MM.1S (cell line): ENCODE measurements at regions not wholly inside any gene's neighbourhood (a gene's known extent, or its start where the extent isn't known, plus 50 kb on each side); places are given as distances from the start of the nearest gene placed in this dataset.

Experiments used
- DNase-seq: peaks from one replicate; pipeline ENCODE4 v3.0.0-alpha.2; 2015
- H2AFZ ChIP-seq: fragments of 300-600 bp; sonication (generic); 2 replicates; pipeline ENCODE4 v1.6.0; 2016; ENCODE audit warnings: antibody characterized with exemption, low read length
- H3F3A ChIP-seq: fragments of 300-600 bp; sonication (generic); 2 replicates; pipeline ENCODE4 v1.6.1; 2016; ENCODE audit warnings: mild to moderate bottlenecking, antibody characterized with exemption, low read length, moderate library complexity, mixed read lengths; ENCODE audit not compliant: insufficient read depth
- H3K27ac ChIP-seq: fragments of 300-600 bp; sonication (generic); 2 replicates; pipeline ENCODE4 v1.5.1; 2016; ENCODE audit warnings: mild to moderate bottlenecking, low read length
- H3K27me3 ChIP-seq: fragments of 300-600 bp; sonication (generic); replicated peaks from 2 replicates; pipeline ENCODE4 v1.6.0; 2016; ENCODE audit warnings: low read length; ENCODE audit not compliant: insufficient read depth
- H3K36me3 ChIP-seq: fragments of 300-600 bp; sonication (generic); replicated peaks from 2 replicates; pipeline ENCODE4 v1.6.1; 2016; ENCODE audit warnings: mild to moderate bottlenecking, low read length, mixed read lengths; ENCODE audit not compliant: insufficient read depth
- H3K4me1 ChIP-seq: fragments of 300-600 bp; sonication (generic); 2 replicates; pipeline ENCODE4 v1.6.1; 2016; ENCODE audit warnings: low read length, mixed read lengths
- H3K4me2 ChIP-seq: fragments of 300-600 bp; sonication (generic); 2 replicates; pipeline ENCODE4 v1.6.0; 2016; ENCODE audit warnings: low read depth, low read length
- H3K4me3 ChIP-seq: fragments of 300-600 bp; sonication (generic); 2 replicates; pipeline ENCODE4 v1.5.1; 2016; ENCODE audit warnings: low read length, mixed read lengths
- H3K79me2 ChIP-seq: fragments of 300-600 bp; sonication (generic); 2 replicates; pipeline ENCODE4 v1.6.1; 2016; ENCODE audit warnings: mixed run types, low read length, mixed read lengths
- H3K9ac ChIP-seq: fragments of 300-600 bp; sonication (generic); 2 replicates; pipeline ENCODE4 v1.6.1; 2016; ENCODE audit warnings: low read length, mixed read lengths
- H3K9me2 ChIP-seq: fragments of 300-600 bp; sonication (generic); replicated peaks from 2 replicates; pipeline ENCODE4 v1.6.1; 2016; ENCODE audit warnings: mild to moderate bottlenecking, low read length, mixed read lengths; ENCODE audit not compliant: insufficient read depth
- H3K9me3 ChIP-seq: fragments of 300-600 bp; sonication (generic); replicated peaks from 2 replicates; pipeline ENCODE4 v1.6.1; 2016; ENCODE audit warnings: mild to moderate bottlenecking, low read length, mixed read lengths; ENCODE audit not compliant: insufficient read depth
- H4K20me1 ChIP-seq: fragments of 300-600 bp; sonication (generic); 2 replicates; pipeline ENCODE4 v1.6.1; 2016; ENCODE audit warnings: mild to moderate bottlenecking, low read length, moderate library complexity, mixed read lengths; ENCODE audit not compliant: insufficient read depth
- CTCF ChIP-seq: fragments of 300-600 bp; sonication (generic); IDR thresholded peaks from 2 replicates; pipeline ENCODE4 v1.5.1; 2016; ENCODE audit warnings: antibody characterized with exemption, low read length, mixed read lengths
- EZH2 ChIP-seq: fragments of 300-600 bp; sonication (generic); optimal IDR thresholded peaks from 2 replicates; pipeline ENCODE3; 2017; ENCODE audit warnings: low read depth, mild to moderate bottlenecking, antibody characterized with exemption, low read length, mixed read lengths
- EZH2phosphoT487 ChIP-seq: fragments of 300-600 bp; sonication (generic); IDR thresholded peaks from 2 replicates; pipeline ENCODE4 v1.6.1; 2018; ENCODE audit warnings: antibody characterized with exemption, low read length

DNA sequence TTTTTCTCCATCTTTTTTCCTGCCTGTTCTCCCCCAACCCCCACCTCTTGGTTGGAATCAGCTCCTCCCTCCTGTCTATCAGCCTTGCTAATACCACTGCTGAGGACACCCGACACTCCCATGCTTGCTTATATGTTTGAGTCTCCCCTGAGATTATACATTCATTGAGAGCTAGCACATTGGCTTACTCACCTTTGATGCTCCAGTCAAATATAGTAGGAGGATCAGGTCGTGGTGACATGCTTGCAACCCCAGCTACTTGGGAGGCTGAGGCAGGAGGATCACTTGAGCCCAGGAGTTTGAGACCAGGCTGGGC lies 91.5 kb upstream of the CCBE1 start:
- no peak for DNase-seq
- Histone ChIP-seq H3K4me2 (no peak overlapping the region), H3K9me3 (no peaks in the 10 kb centered on the region), H3K27me3 (no peaks in the 10 kb centered on the region), H3F3A (no peaks in the 10 kb centered on the region), H3K27ac (no peak overlapping the region), H4K20me1 (no peaks in the 10 kb centered on the region), H3K9ac (no peak overlapping the region), H3K4me1 (no peaks in the 10 kb centered on the region), H3K79me2 (no peaks in the 10 kb centered on the region), H3K4me3 (no peak overlapping the region), H3K36me3 (no peaks in the 10 kb centered on the region), H2AFZ (no peak overlapping the region), H3K9me2 (no peaks in the 10 kb centered on the region)
- TF ChIP-seq CTCF, result no peak
- no peak for TF ChIP-seq EZH2phosphoT487
- no peak for TF ChIP-seq EZH2

GRCh38 chr18:59787998-59788790 lies 91.0 kb upstream of the CCBE1 start:
- Histone ChIP-seq H3K9ac (no peak overlapping the region), H3K27ac (no peak overlapping the region), H3K4me2 (no peak overlapping the region)

DNA sequence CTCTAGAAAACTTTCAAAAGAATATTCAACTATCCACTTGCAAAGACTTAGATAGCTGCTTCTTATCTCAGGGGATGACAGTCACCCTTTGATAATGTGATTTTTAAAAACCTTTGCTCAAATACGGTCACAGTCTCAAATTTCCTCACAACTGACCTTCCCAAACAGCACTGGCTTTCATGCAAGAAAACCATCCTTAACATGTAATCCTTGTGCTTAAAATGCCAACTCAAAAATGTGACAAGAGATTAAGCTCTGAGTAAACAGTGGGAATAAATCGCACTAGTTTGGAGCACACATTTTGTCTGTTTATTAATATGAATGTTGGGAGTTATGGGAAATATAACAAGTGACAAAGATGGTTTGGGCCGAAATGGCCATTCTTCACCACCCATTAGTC lies 87.5 kb upstream of the CCBE1 start:
- Histone ChIP-seq H4K20me1 (no peaks in the 10 kb centered on the region), H3F3A (no peaks in the 10 kb centered on the region), H3K9me2 (no peaks in the 10 kb centered on the region), H2AFZ (no peak overlapping the region), H3K27ac (no peak overlapping the region), H3K36me3 (no peaks in the 10 kb centered on the region), H3K4me1 (no peaks in the 10 kb centered on the region), H3K27me3 (no peaks in the 10 kb centered on the region), H3K4me3 (no peak overlapping the region), H3K79me2 (no peaks in the 10 kb centered on the region), H3K4me2 (no peak overlapping the region), H3K9ac (no peak overlapping the region), H3K9me3 (no peaks in the 10 kb centered on the region)
- TF ChIP-seq EZH2, result no peak
- TF ChIP-seq CTCF, result no peak
- no peak for TF ChIP-seq EZH2phosphoT487
- DNase-seq, result no peak

More at GRCh38 chr18:59787998-59788790, 91.0 kb upstream of the CCBE1 start:
- TF ChIP-seq EZH2phosphoT487 (no peak), EZH2 (no peak), CTCF (no peak)
- Histone ChIP-seq H3K4me3 (no peak overlapping the region), H2AFZ (no peak overlapping the region), H3K4me1 (no peaks in the 10 kb centered on the region), H4K20me1 (no peaks in the 10 kb centered on the region), H3K36me3 (no peaks in the 10 kb centered on the region), H3F3A (no peaks in the 10 kb centered on the region), H3K79me2 (no peaks in the 10 kb centered on the region), H3K9me3 (no peaks in the 10 kb centered on the region), H3K27me3 (no peaks in the 10 kb centered on the region), H3K9me2 (no peaks in the 10 kb centered on the region)
- DNase-seq, result no peak
